ENCODE measurements at regions not wholly inside any gene's neighbourhood (a gene's known extent, or its start where the extent isn't known, plus 50 kb on each side); places are given as distances from the start of the nearest gene placed in this dataset.
A peak's percentile ranks its signal among the peaks of the same experiment; 100 is the strongest.
"Not testable (repeated sequence)": the region's sequence is repeated elsewhere in the genome, so short reads cannot be mapped to it uniquely, and the experiment has no call there.

DNA sequence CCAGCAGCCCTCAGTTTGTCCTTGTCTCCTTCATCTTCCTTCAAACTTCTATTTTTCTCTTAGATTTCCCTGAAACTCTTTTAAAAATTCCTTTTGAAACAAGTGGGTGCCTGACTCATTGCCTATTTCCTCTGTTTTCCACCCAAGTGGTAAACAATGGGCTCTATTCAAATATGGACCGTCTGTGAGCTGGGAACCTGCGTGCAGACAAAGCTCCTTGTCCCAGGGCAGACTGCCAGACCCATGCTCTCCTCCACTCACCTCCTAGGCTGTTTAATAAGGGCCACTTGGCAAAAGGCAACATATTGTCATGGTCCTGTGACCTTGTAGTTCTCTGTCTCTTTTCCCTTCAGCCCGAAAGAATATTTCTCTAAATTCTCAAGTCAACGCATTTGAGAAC is 332.7 kb upstream of the THBS1 start:
- H3K4me1 Mint-ChIP-seq: no peaks in the 10 kb centered on the region
- no peaks in the 10 kb centered on the region for H3K9me3 Mint-ChIP-seq
- H3K36me3 Mint-ChIP-seq: no peaks in the 10 kb centered on the region
- H3K4me3 Mint-ChIP-seq: no peak overlapping the region
- DNase-seq (ENCODE audit: low spot score in 2 of 2) (no peak), ATAC-seq (no peak)
- H3K27ac Mint-ChIP-seq: no peak overlapping the region

DNA sequence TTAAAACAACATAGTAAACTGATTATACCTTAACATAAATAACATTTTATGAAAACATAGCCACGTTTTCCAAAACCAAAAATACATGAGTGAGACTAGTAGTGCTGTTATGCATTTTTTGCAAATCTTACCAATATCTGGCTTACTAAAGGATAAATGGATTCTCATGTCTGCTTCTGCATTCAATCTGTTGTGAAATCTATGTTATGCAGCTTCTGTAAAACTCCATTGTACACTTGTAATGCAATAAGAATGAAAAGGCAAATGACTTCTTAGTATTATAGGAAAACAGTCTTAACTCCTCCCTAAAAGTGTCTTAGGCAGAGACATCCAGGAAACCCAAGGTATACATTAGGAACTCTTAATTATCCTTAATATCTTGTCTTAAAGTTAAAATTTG is 330.9 kb upstream of the THBS1 start:
- Mint-ChIP-seq H3K4me3 (no peak overlapping the region), H3K9me3 (no peaks in the 10 kb centered on the region), H3K27ac (no peak overlapping the region), H3K36me3 (no peaks in the 10 kb centered on the region), H3K4me1 (no peaks in the 10 kb centered on the region)
- DNase-seq (ENCODE audit: low spot score in 2 of 2) (no peak), ATAC-seq (no peak)

DNA sequence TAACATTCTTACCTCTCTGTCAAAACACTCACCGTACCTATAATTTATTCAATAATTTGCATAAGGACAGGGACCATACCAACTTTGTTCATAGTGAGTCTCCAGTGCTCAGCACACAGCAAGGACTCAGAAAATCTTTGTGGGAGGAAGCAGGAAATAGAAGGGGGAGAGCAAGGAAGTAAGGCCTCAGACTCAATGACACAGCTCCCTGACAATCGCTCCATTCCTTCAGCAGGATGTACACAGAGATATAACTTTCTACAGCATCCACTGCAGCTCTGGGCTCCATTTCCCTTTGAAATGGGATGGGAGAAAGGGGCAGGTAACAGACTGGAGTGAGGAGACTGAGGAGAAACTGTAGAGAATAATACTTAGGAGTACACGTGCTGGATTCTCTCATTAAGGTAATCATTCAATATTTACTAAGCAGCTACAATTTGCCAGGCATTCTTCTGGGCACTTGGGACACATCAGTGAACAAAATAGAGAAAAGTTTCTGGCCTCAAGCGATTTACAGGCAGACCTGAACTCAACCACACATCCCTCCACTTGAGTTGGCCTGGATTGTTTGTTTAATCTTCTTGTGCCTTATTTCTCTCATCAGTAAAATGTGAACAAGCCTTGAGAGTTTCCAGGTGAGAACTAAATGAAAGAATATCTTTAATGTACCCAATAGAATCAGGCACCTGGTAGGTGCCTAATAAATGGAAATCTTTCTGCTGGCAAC is 330.3 kb upstream of the THBS1 start:
- no peak overlapping the region for H3K27ac Mint-ChIP-seq
- H3K4me1 Mint-ChIP-seq: no peaks in the 10 kb centered on the region

DNA sequence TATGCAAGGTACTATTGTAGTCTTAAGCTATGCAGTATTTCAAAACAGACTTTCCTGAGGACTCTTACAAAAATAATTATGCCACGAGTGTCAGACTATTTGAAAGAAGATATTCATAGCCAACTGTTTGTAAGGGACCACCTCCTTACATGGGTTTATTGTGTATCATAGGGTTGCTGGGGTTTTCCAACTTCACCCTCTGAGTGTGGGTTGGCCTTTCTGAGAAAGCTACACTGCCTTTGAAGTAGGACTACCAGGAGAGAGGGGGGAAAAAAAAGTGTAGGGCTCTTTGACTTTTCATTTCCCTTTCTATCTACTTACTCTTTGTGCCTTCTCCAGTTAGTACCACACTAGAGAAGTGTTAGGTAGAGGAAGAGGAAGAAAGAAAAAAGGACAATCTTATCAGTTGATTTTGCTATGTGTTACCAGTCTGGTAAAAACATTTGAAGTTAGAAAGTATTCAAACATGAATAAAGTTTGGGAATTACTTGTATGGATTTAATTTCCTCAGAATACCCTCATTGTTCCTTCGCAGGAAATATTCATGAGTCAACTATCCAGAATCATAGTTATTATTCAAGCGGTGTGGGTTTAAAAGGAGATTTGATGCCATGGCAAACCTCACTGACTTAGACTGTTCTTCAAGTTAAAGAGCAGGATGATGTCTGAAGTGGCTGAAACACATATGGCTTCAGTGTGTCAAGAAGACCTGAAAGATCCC is 329.3 kb upstream of the THBS1 start:
- H3K4me1 Mint-ChIP-seq: no peaks in the 10 kb centered on the region
- H3K9me3 Mint-ChIP-seq: no peaks in the 10 kb centered on the region
- no peaks in the 10 kb centered on the region for H3K36me3 Mint-ChIP-seq
- DNase-seq (ENCODE audit: low spot score in 2 of 2) (no peak), ATAC-seq (no peak)
- no peak overlapping the region for H3K27ac Mint-ChIP-seq
- H3K4me3 Mint-ChIP-seq: no peak overlapping the region

More for the DNA sequence above, 330.3 kb upstream of the THBS1 start:
- ATAC-seq (no peak), DNase-seq (ENCODE audit: low spot score in 2 of 2) (no peak)
- H3K36me3 Mint-ChIP-seq: no peaks in the 10 kb centered on the region
- no peak overlapping the region for H3K4me3 Mint-ChIP-seq
- no peaks in the 10 kb centered on the region for H3K9me3 Mint-ChIP-seq

DNA sequence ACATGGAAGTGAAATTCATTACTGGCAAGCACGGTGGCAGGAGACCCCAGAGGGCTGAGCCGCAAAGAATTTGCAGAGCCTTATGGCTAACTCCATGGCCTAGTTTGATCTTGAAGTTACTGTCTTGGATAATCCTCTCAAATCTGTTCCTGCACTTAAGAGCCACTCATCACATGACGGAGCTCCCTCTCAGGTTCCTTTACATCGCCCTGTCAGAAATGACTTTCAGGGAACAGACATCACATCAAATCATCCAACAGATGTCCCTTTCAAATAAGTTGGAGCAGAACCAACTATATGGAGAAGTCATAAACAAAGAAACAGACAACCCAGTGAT is 328.8 kb upstream of the THBS1 start:
- H3K4me1 Mint-ChIP-seq: no peaks in the 10 kb centered on the region
- H3K27ac Mint-ChIP-seq: no peak overlapping the region
- H3K36me3 Mint-ChIP-seq: no peaks in the 10 kb centered on the region
- no peaks in the 10 kb centered on the region for H3K9me3 Mint-ChIP-seq
- H3K4me3 Mint-ChIP-seq: no peak overlapping the region
- no peak for ATAC-seq
- no peak for DNase-seq (ENCODE audit: low spot score in 2 of 2)

DNA sequence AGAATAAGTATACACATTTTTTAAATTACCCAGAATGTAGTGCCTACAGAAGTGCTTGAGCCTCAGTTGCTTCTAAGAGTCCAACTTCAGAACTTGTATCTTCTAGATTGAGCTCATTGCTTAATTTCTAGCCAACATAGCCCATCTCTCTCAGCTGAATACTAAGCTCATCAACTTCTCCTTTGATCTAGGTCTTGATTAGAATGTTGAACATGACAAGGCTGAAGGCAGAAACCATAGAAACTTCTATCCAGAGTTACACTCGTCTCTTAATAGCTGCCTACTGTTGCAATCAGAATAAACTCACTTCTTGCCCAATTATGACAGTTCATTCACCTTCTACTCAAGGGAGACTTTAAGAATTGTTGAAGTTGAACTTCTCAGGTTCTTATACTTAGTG is 327.3 kb upstream of the THBS1 start:
- Mint-ChIP-seq H3K36me3 (no peaks in the 10 kb centered on the region), H3K4me1 (no peaks in the 10 kb centered on the region), H3K4me3 (no peak overlapping the region), H3K9me3 (no peaks in the 10 kb centered on the region), H3K27ac (no peak overlapping the region)
- DNase-seq (ENCODE audit: low spot score in 2 of 2): no peak
- ATAC-seq: no peak

DNA sequence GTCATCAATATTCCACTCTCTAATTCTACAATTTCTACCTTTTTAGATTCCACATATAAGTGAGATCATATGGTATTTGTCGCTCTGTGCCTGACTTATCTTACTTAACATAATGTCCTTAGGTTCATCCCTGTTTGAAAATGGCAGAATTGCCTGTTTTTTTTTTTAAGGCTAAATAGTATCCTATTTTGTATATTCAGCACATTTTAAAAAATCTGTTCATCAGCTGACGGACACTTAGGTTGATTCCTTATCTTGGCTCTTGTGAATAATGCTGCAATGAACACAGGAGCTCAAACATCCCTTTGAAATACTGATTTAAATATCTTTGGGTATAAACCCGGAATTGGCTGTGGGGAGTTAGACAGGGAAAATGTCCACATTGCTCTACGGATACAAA is 326.7 kb upstream of the THBS1 start:
- Mint-ChIP-seq H3K27ac (no peak overlapping the region), H3K4me1 (no peaks in the 10 kb centered on the region), H3K36me3 (no peaks in the 10 kb centered on the region), H3K4me3 (no peak overlapping the region), H3K9me3 (no peaks in the 10 kb centered on the region)
- ATAC-seq (no peak), DNase-seq (ENCODE audit: low spot score in 2 of 2) (no peak)

DNA sequence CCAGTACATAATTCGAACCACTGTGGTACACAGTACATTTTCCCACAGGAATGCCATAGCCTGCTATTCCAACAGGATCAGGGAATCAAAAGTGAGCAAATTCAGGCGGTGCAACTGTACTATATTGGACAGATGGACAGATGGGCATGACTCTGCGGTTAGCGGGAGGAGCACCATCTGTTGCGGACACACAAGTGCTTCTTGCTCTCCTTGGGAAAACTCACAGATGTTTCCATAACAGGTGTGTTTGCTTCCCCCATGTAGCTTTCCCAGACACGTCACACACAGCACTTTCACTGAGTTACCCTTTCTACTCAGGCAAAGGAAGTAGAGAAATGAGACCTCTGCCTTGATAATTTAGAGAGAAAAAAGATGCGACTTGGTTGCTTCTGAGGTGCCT is 325.1 kb upstream of the THBS1 start:
- Mint-ChIP-seq H3K36me3 (no peaks in the 10 kb centered on the region), H3K4me3 (no peak overlapping the region), H3K27ac (no peak overlapping the region), H3K4me1 (no peaks in the 10 kb centered on the region), H3K9me3 (no peaks in the 10 kb centered on the region)
- DNase-seq (ENCODE audit: low spot score in 2 of 2) (no peak), ATAC-seq (no peak)

DNA sequence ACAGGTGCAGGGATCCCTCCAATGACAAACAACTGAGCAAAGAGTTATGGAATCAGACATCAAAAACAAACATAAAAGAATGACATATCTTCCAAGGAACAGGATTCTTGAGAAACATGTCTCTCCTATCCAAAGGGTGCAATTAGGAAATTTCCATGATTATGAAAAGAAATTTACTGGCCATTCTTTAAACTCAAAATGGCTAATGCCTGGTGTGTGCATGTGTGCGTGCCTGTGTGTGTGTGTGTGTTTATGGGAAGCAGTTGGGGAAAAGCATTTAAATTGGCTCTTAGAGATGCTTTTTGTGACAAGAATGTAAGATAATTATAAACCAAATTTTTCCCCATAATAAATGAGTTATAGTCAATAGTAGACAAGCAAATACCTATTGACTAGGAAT is 320.5 kb upstream of the THBS1 start:
- Mint-ChIP-seq H3K36me3 (no peaks in the 10 kb centered on the region), H3K9me3 (no peaks in the 10 kb centered on the region), H3K4me3 (no peak overlapping the region), H3K27ac (no peak overlapping the region), H3K4me1 (peaks cover 11% of the 10 kb centered on the region)
- ATAC-seq (no peak), DNase-seq (ENCODE audit: low spot score in 2 of 2) (no peak)

DNA sequence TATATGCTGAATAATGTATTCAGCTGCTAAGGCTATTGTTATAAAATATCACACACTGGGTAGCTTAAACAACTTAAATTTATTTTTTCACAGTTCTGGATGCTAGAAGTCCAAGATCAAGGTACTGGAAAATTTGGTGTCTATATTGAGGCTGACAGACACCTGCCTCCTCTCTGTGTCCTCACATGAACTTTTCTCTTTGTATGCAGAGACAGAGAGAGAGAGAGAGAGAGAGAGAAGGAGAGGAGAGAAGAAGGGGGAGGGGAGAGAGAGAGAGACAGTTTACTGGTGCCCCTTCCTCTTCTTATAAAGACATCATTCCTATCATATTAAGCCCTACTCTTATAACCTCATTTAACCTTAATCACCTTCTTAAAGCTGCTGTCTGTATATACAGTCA is 320.1 kb upstream of the THBS1 start:
- ATAC-seq (no peak), DNase-seq (ENCODE audit: low spot score in 2 of 2) (no peak)
- H3K4me1 Mint-ChIP-seq: peaks cover 11% of the 10 kb centered on the region
- H3K4me3 Mint-ChIP-seq: no peak overlapping the region
- no peaks in the 10 kb centered on the region for H3K36me3 Mint-ChIP-seq
- H3K27ac Mint-ChIP-seq: no peak overlapping the region
- no peaks in the 10 kb centered on the region for H3K9me3 Mint-ChIP-seq

DNA sequence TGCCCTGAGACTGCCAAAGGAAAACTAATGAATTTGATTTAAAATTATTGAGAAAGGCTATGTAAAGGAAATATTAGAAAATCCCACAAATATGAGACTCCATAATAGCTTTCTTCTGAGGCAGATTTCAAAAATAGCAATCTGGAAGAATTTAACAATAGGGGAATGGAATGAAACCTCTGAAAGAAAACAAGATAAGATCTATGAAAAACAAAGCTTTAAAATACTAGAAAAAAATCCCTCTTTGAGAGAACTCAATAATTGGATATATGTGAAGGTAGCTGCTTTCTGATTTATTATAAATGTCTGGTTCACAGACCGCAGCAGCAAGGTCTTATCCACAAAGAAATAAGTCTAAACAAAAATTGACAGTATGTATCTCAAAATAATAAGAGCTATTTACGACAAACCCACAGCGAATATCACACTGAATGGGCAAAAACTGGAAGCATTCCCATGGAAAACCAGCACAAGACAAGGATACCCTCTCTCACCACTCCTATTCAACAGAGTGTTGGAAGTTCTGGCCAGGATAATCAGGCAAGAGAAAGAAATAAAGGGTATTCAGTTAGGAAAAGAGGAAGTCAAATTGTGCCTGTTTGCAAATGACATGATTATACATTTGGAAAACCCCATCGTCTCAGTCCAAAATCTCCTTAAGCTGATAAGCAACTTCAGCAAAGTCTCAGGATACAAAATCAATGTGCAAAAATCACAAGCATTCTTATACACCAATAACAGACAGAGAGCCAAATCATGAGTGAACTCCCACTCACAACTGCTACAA is 319.3 kb upstream of the THBS1 start:
- DNase-seq (ENCODE audit: low spot score in 2 of 2); H3K36me3 Mint-ChIP-seq; ATAC-seq; H3K9me3 Mint-ChIP-seq; H3K27ac Mint-ChIP-seq; H3K4me3 Mint-ChIP-seq: not testable (repeated sequence)
- H3K4me1 Mint-ChIP-seq: peaks cover 11% of the 10 kb centered on the region

DNA sequence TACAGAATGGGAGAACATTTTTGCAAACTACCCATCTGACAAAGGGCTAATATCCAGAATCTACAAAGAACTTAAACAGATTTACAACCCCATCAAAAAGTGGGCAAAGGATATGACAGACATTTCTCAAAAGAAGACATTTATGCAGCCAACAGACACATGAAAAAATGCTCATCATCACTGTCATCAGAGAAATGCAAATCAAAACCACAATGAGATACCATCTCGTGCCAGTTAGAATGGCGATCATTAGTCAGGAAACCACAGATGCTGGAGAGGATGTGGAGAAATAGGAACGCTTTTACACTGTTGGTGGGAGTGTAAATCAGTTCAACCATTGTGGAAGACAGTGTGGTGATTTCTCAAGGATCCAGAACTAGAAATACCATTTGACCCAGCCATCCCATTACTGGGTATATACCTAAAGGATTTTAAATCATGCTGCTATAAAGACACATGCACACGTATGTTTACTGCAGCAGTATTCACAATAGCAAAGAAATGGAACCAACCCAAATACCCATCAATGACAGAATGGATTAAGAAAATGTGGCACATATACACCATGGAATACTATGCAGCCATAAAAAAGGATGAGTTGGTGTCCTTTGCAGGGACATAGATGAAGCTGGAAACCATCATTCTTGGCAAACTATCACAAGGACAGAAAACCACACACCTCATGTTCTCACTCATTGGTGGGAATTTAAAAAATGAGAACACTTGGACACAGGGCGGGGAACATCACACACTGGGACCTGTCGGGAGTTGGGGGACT is 317.7 kb upstream of the THBS1 start:
- not testable (repeated sequence) for DNase-seq (ENCODE audit: low spot score in 2 of 2); ATAC-seq; H3K9me3 Mint-ChIP-seq; H3K27ac Mint-ChIP-seq; H3K4me3 Mint-ChIP-seq; H3K36me3 Mint-ChIP-seq
- peaks cover 11% of the 10 kb centered on the region for H3K4me1 Mint-ChIP-seq

DNA sequence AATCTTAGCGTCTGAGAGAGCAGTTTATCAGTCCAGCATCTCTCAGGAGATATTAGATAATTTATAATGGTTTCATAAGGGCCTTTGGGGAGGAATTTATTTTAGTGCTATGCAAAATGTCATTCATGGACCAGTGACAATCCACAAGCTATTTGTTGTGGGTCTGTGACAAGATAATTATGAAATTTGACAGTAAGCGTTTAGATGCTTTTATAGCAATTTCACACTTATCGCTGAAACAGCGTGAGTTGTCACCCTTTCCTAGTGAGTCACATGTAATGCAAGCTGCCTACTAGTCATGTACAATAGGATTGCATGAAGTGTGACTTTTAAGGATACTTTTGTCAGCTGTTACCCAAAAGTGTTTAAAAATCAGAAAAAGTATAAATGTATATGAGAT is 315.6 kb upstream of the THBS1 start:
- Mint-ChIP-seq H3K4me3 (no peak overlapping the region), H3K27ac (no peak overlapping the region), H3K9me3 (no peaks in the 10 kb centered on the region), H3K36me3 (no peaks in the 10 kb centered on the region), H3K4me1 (peaks cover 11% of the 10 kb centered on the region)
- DNase-seq (ENCODE audit: low spot score in 2 of 2) (no peak), ATAC-seq (no peak)

DNA sequence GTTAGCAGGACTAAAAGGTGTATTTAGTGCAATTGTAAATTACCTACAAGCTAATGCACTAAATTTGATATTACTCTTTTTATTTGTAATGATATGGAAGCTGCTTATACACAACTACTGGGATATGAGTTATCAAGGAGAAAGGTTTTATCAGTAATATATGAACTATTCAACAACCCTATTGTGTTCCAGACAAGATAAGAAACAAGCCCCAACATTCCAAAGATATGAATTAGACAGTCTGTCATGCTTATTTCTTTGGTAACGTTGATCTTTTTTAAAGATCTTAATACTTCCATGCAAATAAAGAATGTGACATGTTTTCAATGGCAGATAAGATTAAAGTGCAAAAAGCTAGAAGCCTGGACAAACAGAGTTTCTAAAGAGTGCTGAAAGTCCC is 314.0 kb upstream of the THBS1 start:
- Mint-ChIP-seq H3K36me3 (no peaks in the 10 kb centered on the region), H3K9me3 (no peaks in the 10 kb centered on the region), H3K4me3 (no peak overlapping the region), H3K4me1 (peaks cover 11% of the 10 kb centered on the region), H3K27ac (no peak overlapping the region)
- DNase-seq (ENCODE audit: low spot score in 2 of 2): no peak
- no peak for ATAC-seq

DNA sequence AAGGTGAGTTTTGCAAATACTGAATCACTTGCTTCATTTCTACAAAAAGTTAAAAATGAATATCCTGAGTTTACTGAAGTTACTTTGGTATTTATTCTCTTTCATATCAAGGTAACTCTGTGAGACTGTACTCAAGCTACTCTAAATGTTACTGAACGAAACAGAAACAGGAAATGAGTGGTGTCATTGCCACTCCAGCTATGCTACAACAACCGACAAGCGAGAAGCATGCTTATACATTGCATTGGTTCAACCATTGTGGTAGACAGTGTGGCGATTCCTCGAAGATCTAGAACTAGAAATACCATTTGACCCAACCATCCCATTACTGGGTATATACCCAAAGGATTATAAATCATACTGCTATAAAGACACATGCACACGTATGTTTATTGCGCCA is 313.2 kb upstream of the THBS1 start:
- H3K4me3 Mint-ChIP-seq: no peak overlapping the region
- DNase-seq (ENCODE audit: low spot score in 2 of 2): no peak

More for the DNA sequence above, 313.2 kb upstream of the THBS1 start:
- no peaks in the 10 kb centered on the region for H3K36me3 Mint-ChIP-seq
- peak; percentile 57 for ATAC-seq
- H3K27ac Mint-ChIP-seq: no peak overlapping the region
- H3K9me3 Mint-ChIP-seq: no peaks in the 10 kb centered on the region
- H3K4me1 Mint-ChIP-seq: peaks cover 6% of the 10 kb centered on the region

Data from stimulated activated effector memory CD8-positive, alpha-beta T cell treated with anti-CD3 and anti-CD28 coated beads, Interleukin-12 subunit alpha, Interleukin-12 subunit beta, amount 100 ng/mL, for 72 hours (primary cell).